ENCODE measurements at regions not wholly inside any gene's neighbourhood (a gene's known extent, or its start where the extent isn't known, plus 50 kb on each side); places are given as distances from the start of the nearest gene placed in this dataset.

- H3K36me3 Mint-ChIP-seq (ENCODE audit: low read depth), result no peaks in the 10 kb centered on the region
- H3K9me3 Mint-ChIP-seq, result no peaks in the 10 kb centered on the region
- no peak overlapping the region for H3K27ac Mint-ChIP-seq
- intact Hi-C loops (cut with micrococcal nuclease), result no loop called here
- DNase-seq (ENCODE audit: low spot score), result no peak
- H3K4me1 Mint-ChIP-seq (ENCODE audit: low read depth), result no peaks in the 10 kb centered on the region
- H3K4me3 Mint-ChIP-seq, result no peak overlapping the region
- peaks cover 8% of the 10 kb centered on the region for H3K27me3 Mint-ChIP-seq (ENCODE audit: insufficient read depth)
Observed at GRCh38 chr2:172364261-172364660, 63.1 kb upstream of the ITGA6 start.

GRCh38 chr2:172366596-172367150 is 60.7 kb upstream of the ITGA6 start:
- intact Hi-C loops (cut with micrococcal nuclease), result no loop called here
- H3K27ac Mint-ChIP-seq, result no peak overlapping the region
- no peak overlapping the region for H3K4me3 Mint-ChIP-seq
- no peak for DNase-seq (ENCODE audit: low spot score)
- H3K36me3 Mint-ChIP-seq (ENCODE audit: low read depth), result no peaks in the 10 kb centered on the region
- peaks cover 4% of the 10 kb centered on the region for H3K9me3 Mint-ChIP-seq
- H3K27me3 Mint-ChIP-seq (ENCODE audit: insufficient read depth), result peaks cover 8% of the 10 kb centered on the region
- H3K4me1 Mint-ChIP-seq (ENCODE audit: low read depth), result no peaks in the 10 kb centered on the region

GRCh38 chr2:172370821-172371455 is 56.4 kb upstream of the ITGA6 start:
- no peak overlapping the region for H3K4me3 Mint-ChIP-seq
- intact Hi-C loops (cut with micrococcal nuclease), result loop anchor here (1.0 kb wide), 1 partner anchor 45 kb away; no protein-coding TSS in a partner anchor
- no peaks in the 10 kb centered on the region for H3K4me1 Mint-ChIP-seq (ENCODE audit: low read depth)
- no peak overlapping the region for H3K27ac Mint-ChIP-seq
- no peak for DNase-seq (ENCODE audit: low spot score)
- peaks cover 4% of the 10 kb centered on the region for H3K9me3 Mint-ChIP-seq
- peaks cover 16% of the 10 kb centered on the region for H3K27me3 Mint-ChIP-seq (ENCODE audit: insufficient read depth)
- no peaks in the 10 kb centered on the region for H3K36me3 Mint-ChIP-seq (ENCODE audit: low read depth)

- no peak overlapping the region for H3K27ac Mint-ChIP-seq
- no peak for DNase-seq (ENCODE audit: low spot score)
- intact Hi-C loops (cut with micrococcal nuclease), result no loop called here
- no peak overlapping the region for H3K4me3 Mint-ChIP-seq
- peaks cover 16% of the 10 kb centered on the region for H3K27me3 Mint-ChIP-seq (ENCODE audit: insufficient read depth)
- peaks cover 4% of the 10 kb centered on the region for H3K9me3 Mint-ChIP-seq
- no peaks in the 10 kb centered on the region for H3K36me3 Mint-ChIP-seq (ENCODE audit: low read depth)
- no peaks in the 10 kb centered on the region for H3K4me1 Mint-ChIP-seq (ENCODE audit: low read depth)
Observed at GRCh38 chr2:172372436-172372835, 55.0 kb upstream of the ITGA6 start.

GRCh38 chr2:172373076-172373475 is 54.3 kb upstream of the ITGA6 start:
- no peak for DNase-seq (ENCODE audit: low spot score)
- intact Hi-C loops (cut with micrococcal nuclease), result no loop called here
- Mint-ChIP-seq H3K4me1 (ENCODE audit: low read depth) (no peaks in the 10 kb centered on the region), H3K4me3 (no peak overlapping the region), H3K9me3 (peaks cover 4% of the 10 kb centered on the region), H3K27me3 (ENCODE audit: insufficient read depth) (peaks cover 16% of the 10 kb centered on the region), H3K36me3 (ENCODE audit: low read depth) (no peaks in the 10 kb centered on the region), H3K27ac (no peak overlapping the region)

GRCh38 chr2:172373766-172374165 is 53.6 kb upstream of the ITGA6 start:
- no peaks in the 10 kb centered on the region for H3K4me1 Mint-ChIP-seq (ENCODE audit: low read depth)
- no peaks in the 10 kb centered on the region for H3K36me3 Mint-ChIP-seq (ENCODE audit: low read depth)
- intact Hi-C loops (cut with micrococcal nuclease), result no loop called here
- H3K27me3 Mint-ChIP-seq (ENCODE audit: insufficient read depth), result peaks cover 16% of the 10 kb centered on the region
- H3K9me3 Mint-ChIP-seq, result peaks cover 9% of the 10 kb centered on the region
- H3K4me3 Mint-ChIP-seq, result no peak overlapping the region
- no peak overlapping the region for H3K27ac Mint-ChIP-seq
- DNase-seq (ENCODE audit: low spot score), result no peak

GRCh38 chr2:172374318-172375240 is 52.8 kb upstream of the ITGA6 start:
- Mint-ChIP-seq H3K27me3 (ENCODE audit: insufficient read depth) (peaks cover 16% of the 10 kb centered on the region), H3K27ac (no peak overlapping the region), H3K4me1 (ENCODE audit: low read depth) (no peaks in the 10 kb centered on the region), H3K9me3 (peaks cover 13% of the 10 kb centered on the region), H3K36me3 (ENCODE audit: low read depth) (no peaks in the 10 kb centered on the region), H3K4me3 (no peak overlapping the region)
- intact Hi-C loops (cut with micrococcal nuclease), result no loop called here
- no peak for DNase-seq (ENCODE audit: low spot score)

- intact Hi-C loops (cut with micrococcal nuclease), result no loop called here
- Mint-ChIP-seq H3K4me1 (ENCODE audit: low read depth) (no peaks in the 10 kb centered on the region), H3K36me3 (ENCODE audit: low read depth) (no peaks in the 10 kb centered on the region)
Observed at GRCh38 chr2:172375251-172375650, 52.1 kb upstream of the ITGA6 start.

GRCh38 chr2:172376016-172376415 is 51.4 kb upstream of the ITGA6 start:
- Mint-ChIP-seq H3K27me3 (ENCODE audit: insufficient read depth) (peaks cover 16% of the 10 kb centered on the region), H3K4me3 (no peak overlapping the region), H3K27ac (no peak overlapping the region), H3K36me3 (ENCODE audit: low read depth) (no peaks in the 10 kb centered on the region), H3K4me1 (ENCODE audit: low read depth) (no peaks in the 10 kb centered on the region), H3K9me3 (peaks cover 14% of the 10 kb centered on the region)
- intact Hi-C loops (cut with micrococcal nuclease), result no loop called here
- no peak for DNase-seq (ENCODE audit: low spot score)

More at GRCh38 chr2:172375251-172375650, 52.1 kb upstream of the ITGA6 start:
- Mint-ChIP-seq H3K9me3 (peaks cover 13% of the 10 kb centered on the region), H3K27ac (no peak overlapping the region), H3K4me3 (no peak overlapping the region), H3K27me3 (ENCODE audit: insufficient read depth) (peaks cover 16% of the 10 kb centered on the region)
- DNase-seq (ENCODE audit: low spot score), result no peak

- Mint-ChIP-seq H3K4me3 (no peak overlapping the region), H3K4me1 (ENCODE audit: low read depth) (no peaks in the 10 kb centered on the region), H3K27ac (no peak overlapping the region), H3K27me3 (ENCODE audit: insufficient read depth) (peaks cover 16% of the 10 kb centered on the region), H3K36me3 (ENCODE audit: low read depth) (no peaks in the 10 kb centered on the region), H3K9me3 (peaks cover 14% of the 10 kb centered on the region)
- intact Hi-C loops (cut with micrococcal nuclease), result no loop called here
- no peak for DNase-seq (ENCODE audit: low spot score)
Observed at GRCh38 chr2:172376505-172377125, 50.8 kb upstream of the ITGA6 start.

- no peaks in the 10 kb centered on the region for H3K4me1 Mint-ChIP-seq (ENCODE audit: low read depth)
- DNase-seq (ENCODE audit: low spot score), result no peak
- H3K27ac Mint-ChIP-seq, result no peak overlapping the region
- intact Hi-C loops (cut with micrococcal nuclease), result no loop called here
- peaks cover 16% of the 10 kb centered on the region for H3K27me3 Mint-ChIP-seq (ENCODE audit: insufficient read depth)
- peaks cover 14% of the 10 kb centered on the region for H3K9me3 Mint-ChIP-seq
- H3K36me3 Mint-ChIP-seq (ENCODE audit: low read depth), result no peaks in the 10 kb centered on the region
- no peak overlapping the region for H3K4me3 Mint-ChIP-seq
Observed at GRCh38 chr2:172377408-172377807, 50.0 kb upstream of the ITGA6 start.
